Tibial nerve (tissue), 4 donors: ENCODE measurements at regions not wholly inside any gene's neighbourhood (a gene's known extent, or its start where the extent isn't known, plus 50 kb on each side); places are given as distances from the start of the nearest gene placed in this dataset.

Experiments used
- EP300 ChIP-seq, 2 donors: sonication (generic); formaldehyde crosslinking; IDR thresholded peaks; one replicate each; pipeline ENCODE4 v1.6.1; 2017; ENCODE audit warnings: antibody characterized with exemption in 2 of 2, mild to moderate bottlenecking in 1 of 2
- POLR2A ChIP-seq, 2 donors: fragments of 450-650 bp; IDR thresholded peaks; one replicate each; pipeline ENCODE4 v1.6.1; 2017; ENCODE audit warnings: antibody characterized with exemption in 2 of 2, mild to moderate bottlenecking in 2 of 2, moderate library complexity in 2 of 2
- TF ChIP-seq, protein P1 (sequence below), 5 experiments: fragments of 200-600 bp in 3 of 5; fragments of 450-650 bp in 2 of 5; sonication (generic) in 3 of 5; IDR thresholded peaks; one replicate each; pipeline ENCODE4 v1.5.1; 2016 to 2019; ENCODE audit warnings: antibody characterized with exemption in 5 of 5, mild to moderate bottlenecking in 3 of 5, moderate library complexity in 2 of 5

DNA sequence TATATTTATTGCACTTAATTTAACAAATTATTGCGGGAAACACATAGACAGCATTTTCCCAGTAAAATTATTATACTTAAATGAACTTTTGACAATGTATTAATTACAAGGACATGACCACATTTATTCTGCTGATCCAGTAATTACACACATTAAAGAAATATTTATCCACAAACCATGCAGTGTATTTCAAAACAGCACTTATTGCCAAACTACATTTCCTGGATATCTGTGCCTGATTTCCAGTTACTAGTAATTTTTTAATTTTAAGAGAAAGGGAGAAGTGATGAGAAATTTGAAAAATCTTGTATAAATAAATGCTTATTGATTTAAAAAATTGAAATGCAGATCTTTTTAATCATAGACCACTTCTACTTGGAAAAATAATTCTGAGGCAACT lies 1458.7 kb upstream of the ACVR2A start:
- TF ChIP-seq, protein P1, sequence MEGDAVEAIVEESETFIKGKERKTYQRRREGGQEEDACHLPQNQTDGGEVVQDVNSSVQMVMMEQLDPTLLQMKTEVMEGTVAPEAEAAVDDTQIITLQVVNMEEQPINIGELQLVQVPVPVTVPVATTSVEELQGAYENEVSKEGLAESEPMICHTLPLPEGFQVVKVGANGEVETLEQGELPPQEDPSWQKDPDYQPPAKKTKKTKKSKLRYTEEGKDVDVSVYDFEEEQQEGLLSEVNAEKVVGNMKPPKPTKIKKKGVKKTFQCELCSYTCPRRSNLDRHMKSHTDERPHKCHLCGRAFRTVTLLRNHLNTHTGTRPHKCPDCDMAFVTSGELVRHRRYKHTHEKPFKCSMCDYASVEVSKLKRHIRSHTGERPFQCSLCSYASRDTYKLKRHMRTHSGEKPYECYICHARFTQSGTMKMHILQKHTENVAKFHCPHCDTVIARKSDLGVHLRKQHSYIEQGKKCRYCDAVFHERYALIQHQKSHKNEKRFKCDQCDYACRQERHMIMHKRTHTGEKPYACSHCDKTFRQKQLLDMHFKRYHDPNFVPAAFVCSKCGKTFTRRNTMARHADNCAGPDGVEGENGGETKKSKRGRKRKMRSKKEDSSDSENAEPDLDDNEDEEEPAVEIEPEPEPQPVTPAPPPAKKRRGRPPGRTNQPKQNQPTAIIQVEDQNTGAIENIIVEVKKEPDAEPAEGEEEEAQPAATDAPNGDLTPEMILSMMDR (IDR thresholded peaks at IDR 0.05): no peak
- TF ChIP-seq EP300 (IDR thresholded peaks at IDR 0.05): no peak
- no peak for TF ChIP-seq POLR2A (IDR thresholded peaks at IDR 0.05)
